HG02678 (cell line): ENCODE measurements at regions not wholly inside any gene's neighbourhood (a gene's known extent, or its start where the extent isn't known, plus 50 kb on each side); places are given as distances from the start of the nearest gene placed in this dataset.

ENCODE experiments used
- ATAC-seq: cut with Tn5 transposase; IDR thresholded peaks from one replicate; pipeline ENCODE4 v1.9.1; 2021; ENCODE audit warnings: mild to moderate bottlenecking, moderate library complexity; ENCODE audit not compliant: unreplicated experiment

DNA sequence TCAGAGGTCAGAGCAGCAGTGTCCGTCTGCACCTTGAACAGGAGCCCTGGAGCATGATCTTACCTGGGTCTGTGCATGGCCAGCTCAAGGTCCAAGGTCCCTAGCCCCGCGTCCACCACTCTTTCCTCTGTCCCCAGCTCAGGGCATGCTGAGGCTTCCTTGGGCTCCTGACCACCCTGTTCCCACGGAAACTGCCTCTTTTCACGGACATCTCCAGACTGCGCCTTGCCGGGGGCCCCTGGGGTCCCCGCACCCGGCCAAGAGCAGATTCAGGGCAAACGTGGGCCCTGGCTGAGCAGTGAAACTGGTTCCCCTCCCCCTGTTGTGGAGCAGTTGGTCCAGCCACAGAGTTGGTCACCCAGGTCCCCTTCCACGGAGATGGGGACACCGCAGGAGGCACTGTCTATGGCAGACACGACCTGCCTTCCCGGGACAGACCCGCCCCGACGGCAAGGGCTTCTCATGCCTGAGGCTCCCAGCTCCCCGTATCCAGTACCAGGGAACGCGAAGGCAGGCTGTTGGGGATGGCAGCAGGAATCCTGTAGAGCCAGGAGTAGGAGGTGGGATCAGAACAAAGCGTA lies 217.4 kb upstream of the PPP2R2D start:
- no peak for ATAC-seq

GRCh38 chr10:131683941-131684340 lies 216.9 kb upstream of the PPP2R2D start:
- no peak for ATAC-seq

DNA sequence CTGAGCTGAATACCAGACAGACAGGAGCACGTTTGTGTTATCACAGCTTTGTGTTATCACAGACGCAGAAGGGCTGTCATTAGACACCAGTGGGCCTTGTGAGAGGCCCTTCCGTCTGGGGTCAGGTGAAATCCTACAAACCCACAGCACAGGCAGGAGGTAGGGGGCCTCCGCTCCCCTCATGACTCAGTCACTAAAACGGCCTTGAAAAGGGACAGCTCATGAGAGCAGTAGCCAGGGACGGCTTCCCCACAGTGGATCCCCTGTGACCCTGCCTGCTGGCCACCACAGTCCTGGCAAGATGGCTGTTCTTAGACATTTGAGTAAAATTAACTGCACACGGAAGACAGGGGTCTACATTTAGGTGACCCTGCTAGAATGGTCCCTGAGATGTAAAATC lies 215.8 kb upstream of the PPP2R2D start:
- ATAC-seq = no peak

DNA sequence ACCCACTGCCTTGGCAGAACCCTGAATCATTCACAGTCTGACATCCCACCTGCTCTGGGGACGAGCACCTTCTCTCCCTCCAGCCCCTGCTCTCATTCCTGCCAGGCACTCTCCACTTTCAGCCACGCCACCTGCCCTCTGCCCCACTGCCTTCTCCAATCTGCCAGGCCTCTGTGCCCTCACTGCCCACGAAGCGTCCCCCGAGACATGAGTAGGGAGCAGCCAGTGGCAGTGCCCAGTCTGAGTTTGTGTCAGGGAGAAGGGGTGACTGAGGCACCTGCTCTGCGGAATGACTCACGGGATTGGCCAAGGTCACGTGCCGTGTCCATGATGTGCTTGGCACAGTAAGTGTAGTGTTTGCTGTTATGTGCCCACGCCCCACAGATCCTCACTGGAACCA lies 215.2 kb upstream of the PPP2R2D start:
- no peak for ATAC-seq

DNA sequence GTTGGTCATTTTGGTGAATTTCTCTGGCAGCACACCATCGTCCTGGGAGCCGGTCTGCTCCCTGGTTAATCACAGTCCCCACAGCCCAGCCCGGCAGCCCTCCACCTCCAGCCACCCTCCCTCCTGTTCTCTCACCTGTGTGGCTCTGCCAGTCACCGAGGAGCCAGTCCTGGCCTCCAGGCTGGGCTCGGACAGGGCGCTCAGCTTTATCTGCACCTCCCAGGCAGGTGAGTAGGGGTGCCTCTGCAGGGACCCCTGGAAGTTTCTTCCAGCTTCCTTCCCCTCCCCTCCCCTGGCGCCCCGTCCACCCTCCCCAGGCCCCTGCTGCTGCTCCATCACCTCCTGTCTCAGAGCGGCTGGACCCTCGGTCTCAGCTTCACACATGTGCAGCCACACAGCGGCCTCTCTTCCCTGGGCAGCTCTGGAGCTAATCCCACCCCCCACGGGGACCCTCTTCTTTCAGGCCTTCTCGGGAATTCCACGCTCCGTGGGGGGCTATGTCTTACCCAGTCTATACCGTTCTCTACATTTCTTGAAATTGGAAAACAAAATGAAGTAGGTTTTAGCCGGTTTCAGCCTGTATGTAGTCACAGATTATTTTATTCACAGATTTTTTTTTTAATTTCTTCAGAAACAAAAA lies 213.9 kb upstream of the PPP2R2D start:
- ATAC-seq = no peak

- ATAC-seq = no peak
Observed at GRCh38 chr10:131688304-131688703, 212.5 kb upstream of the PPP2R2D start.

- ATAC-seq = no peak
Observed at GRCh38 chr10:131689016-131689415, 211.8 kb upstream of the PPP2R2D start.

DNA sequence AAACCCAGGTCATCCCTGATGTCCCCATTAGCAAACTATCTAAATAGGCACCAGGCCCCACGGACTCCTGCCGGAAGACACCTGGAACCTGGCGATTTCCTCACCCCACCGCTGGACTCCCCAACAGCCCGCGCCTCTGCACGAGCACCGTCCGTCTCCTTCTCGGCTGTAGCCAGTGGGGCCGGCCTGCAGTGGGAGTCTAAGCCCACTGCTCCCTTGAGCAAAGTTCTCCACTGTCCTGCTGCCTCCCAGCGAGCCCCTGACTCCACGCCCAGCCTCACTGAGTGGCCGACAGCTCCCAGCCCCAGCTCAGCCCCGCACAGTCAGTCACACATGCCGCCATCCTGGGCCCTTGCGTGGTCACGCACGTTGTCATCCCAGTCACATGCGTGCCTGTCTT lies 211.3 kb upstream of the PPP2R2D start:
- no peak for ATAC-seq

GRCh38 chr10:131689954-131690757 lies 210.7 kb upstream of the PPP2R2D start:
- no peak for ATAC-seq

- ATAC-seq = no peak
Observed at GRCh38 chr10:131690805-131691239, 210.0 kb upstream of the PPP2R2D start.

DNA sequence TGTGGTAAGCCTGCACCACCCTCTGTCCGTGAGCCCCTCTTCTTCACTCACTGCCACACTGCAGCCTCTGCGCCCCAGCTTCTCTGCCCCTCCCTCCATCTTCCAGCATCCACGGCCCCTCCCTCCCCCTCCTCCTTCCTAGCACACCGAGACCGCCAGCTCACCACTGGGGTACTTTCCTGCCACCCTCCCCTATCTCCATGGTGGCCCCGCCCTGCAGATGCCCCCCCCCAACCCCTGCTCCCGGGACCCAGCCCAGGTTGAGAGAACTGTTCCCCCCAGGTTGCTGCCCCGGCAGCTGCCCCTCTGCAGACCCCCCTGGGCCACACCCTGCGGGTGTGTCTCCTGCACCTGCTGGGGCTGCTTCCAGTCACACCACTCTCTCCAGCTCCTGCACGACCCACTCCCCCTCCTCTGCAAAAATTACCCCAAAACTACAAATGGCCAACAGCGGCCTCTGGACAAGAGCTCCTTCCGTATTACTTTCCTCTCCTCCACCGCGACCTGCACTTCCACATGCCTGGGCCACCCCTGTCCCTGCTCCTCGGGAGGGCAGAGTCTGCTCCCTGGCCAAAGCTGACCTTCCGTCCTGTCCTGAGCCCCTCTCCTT lies 209.2 kb upstream of the PPP2R2D start:
- no peak for ATAC-seq

- ATAC-seq = no peak
Observed at GRCh38 chr10:131692176-131692575, 208.6 kb upstream of the PPP2R2D start.

DNA sequence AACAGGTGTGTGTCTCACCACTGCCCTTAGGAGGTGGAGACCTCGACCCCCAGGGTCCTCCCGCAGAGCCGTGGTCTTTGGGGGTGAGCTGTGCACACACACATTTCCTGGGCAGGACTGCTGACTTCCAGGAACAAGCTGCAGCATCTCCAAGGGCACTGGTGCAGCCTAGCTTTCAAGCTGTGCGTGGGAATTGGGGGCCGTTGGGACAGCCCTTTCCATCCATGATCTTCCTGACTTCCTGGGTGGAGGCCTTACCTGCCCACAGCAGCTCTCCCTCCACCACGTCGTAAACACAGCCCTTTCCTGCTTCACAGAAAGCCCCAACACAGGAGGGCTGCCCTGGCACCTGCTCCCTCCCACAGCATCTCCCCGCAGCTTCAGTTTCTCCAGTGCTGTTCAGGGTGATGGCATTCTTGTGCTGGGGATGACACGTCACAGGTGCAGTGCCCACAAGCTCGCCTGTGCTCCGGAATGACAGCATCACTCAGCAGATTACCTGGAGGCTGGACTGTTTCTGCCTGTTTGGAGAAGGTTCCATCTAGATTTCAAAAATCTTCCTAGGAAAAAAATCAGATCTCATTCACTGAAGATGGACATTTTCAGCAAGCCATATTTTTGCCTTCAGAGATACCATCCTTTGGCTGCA lies 208.0 kb upstream of the PPP2R2D start:
- ATAC-seq = no peak

GRCh38 chr10:131693766-131694165 lies 207.0 kb upstream of the PPP2R2D start:
- no peak for ATAC-seq

DNA sequence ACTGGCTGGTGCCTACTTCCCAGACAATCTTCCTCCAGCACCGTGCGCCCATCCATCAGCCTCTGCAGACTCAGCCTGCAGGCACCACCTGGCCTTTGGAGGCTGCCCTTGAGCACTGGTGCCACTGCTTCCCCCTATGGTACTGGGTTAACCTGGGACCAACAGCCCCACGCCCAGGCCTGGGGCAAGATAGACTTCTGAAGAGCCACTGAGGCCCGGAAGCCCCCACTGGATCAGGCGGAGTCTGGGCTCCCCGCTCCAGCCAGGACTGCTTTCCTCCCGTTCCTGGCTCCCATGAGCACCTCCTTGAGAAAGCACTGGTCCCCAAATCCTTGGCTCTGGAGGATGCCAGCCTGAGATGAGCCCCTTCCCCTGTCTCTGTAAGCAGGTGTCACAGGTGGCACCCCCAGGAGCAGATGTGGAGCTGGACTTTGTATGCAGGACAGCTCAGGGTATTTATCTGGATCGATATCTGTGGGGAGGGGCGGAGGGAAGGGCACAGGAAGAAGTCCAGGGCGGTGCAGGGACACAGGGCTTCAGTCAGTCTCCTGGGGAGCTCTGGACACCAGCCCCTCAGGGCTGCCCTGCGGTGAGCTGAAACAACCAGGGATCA lies 206.5 kb upstream of the PPP2R2D start:
- ATAC-seq = no peak

DNA sequence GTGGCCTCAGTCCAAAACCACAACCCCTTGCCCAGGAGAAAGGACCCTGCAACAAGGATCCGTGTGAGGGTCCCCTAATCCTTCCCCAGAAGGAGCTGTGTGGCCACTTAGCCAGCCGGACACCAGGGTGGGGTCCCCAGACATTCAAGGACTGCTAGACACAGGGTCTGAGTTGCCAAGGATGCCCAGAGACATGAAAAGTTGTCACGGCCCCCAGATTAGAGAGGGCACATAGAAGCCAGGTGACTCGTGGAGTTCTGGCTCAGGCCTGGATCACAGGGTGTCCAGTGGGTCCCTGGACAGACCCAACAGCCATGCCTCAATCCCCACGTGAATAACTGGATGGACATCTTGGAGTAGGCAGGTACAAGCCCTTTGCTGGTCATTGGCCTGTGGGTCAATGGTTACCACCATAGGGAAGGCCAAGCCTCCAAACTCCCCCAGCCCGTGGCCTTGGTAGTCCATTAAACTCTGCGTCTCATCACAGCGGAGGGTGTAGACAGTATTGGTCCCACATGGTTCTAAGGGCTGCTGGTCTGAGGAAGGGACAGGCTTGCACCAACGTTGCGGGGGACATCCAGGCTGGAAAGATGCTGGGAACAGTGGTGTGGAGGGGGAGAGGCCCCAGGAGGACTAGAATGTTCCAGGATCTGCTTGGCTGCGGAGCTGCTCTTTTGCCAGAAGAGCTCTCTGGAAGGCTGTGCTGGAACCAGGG lies 205.9 kb upstream of the PPP2R2D start:
- ATAC-seq = no peak

DNA sequence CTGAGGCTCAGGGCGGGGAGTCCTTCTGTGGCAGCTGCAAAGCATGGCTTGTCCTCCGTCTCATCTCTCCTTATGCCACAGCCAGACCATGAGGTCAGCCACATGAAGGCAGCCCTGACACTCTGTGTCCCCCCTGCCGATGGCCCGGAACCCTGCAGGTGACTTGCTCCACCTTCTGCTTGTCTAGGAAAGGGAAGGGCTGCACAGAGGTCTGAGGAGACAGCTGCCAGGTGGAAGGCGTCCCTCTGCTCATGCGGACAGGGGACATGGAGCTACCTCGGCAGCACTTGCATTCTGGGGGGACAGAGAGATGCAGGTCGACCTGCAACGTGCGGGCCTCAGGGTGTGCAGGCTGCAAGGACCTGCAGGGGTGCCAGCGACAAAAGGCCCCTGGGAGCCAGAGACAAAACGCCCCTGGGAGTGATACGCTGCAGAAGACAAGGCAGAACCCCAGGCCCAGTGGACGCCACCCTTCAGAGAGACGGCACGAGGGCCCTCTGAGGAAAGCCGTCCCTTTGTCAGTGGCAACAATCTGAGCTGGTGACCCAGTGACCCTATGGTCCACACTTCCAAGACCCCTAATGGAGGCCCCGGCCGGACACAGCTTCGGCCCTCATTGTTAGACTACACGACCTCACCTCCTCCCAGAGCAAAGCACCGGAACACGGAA lies 205.2 kb upstream of the PPP2R2D start:
- no peak for ATAC-seq

- ATAC-seq = no peak
Observed at GRCh38 chr10:131697476-131698128, 203.2 kb upstream of the PPP2R2D start.

DNA sequence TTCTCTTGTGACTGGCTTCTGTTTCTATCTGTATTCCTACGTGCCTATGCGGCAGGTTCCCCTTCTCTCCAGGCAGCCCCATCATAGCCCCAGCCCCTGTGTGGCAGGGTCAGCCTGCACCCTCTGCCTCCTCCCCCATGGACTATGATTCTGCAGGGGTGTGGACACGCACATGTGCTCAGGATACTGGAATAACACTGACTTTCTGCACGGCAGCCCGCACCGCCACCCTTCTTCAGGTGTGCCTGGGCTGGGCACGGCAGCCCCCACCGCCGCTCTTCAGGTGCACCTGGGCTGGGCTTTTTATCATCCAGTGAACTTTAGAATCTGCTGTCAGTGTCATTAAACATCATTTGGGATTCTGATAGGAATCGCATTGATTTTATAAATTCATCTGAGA lies 202.6 kb upstream of the PPP2R2D start:
- ATAC-seq = no peak
